Ovary (tissue), 7 donors: ENCODE measurements at regions not wholly inside any gene's neighbourhood (a gene's known extent, or its start where the extent isn't known, plus 50 kb on each side); places are given as distances from the start of the nearest gene placed in this dataset.

Experiments
- DNase-seq, 5 donors: peaks; one replicate each; pipeline ENCODE4 v3.0.0-alpha.2; 2019 to 2020
- H3K27ac ChIP-seq, 2 donors: fragments of 200-600 bp; one replicate each; pipeline versions ENCODE4 v1.5.1 to v1.8.0; 2019 to 2022
- H3K27me3 ChIP-seq: fragments of 200-600 bp; one replicate; pipeline ENCODE4 v1.8.0; 2022
- H3K36me3 ChIP-seq: fragments of 200-600 bp; sonication (generic); one replicate; pipeline ENCODE4 v1.5.1; 2019
- H3K4me1 ChIP-seq: one replicate; pipeline ENCODE4 v1.8.1; 2013; ENCODE audit warnings: mild to moderate bottlenecking, moderate library complexity; ENCODE audit not compliant: insufficient read depth
- H3K4me3 ChIP-seq: fragments of 200-600 bp; sonication (generic); one replicate; pipeline ENCODE4 v1.5.1; 2017
- H3K9me3 ChIP-seq, 2 donors: fragments of 200-600 bp in 1 of 2; sonication (generic) in 1 of 2; one replicate each; pipeline versions ENCODE4 v1.5.1 to v1.8.1; 2013 to 2019; ENCODE audit warnings: mild to moderate bottlenecking in 1 of 2, moderate library complexity in 1 of 2
- EP300 ChIP-seq: sonication (generic); formaldehyde crosslinking; IDR thresholded peaks from one replicate; pipeline ENCODE4 v1.6.1; 2017; ENCODE audit warnings: antibody characterized with exemption
- POLR2A ChIP-seq: fragments of 450-650 bp; IDR thresholded peaks from one replicate; pipeline ENCODE4 v1.6.1; 2017; ENCODE audit warnings: antibody characterized with exemption, mild to moderate bottlenecking, moderate library complexity
- WGBS, 3 donors: extraction: QIAGEN DNeasy Blood & Tissue Kit in 1 of 3; methylation state at CpG; one replicate each; pipeline versions ENCODE4 v1.1.5 to v1.1.7; 2013 to 2017; 5-methylcytosine and 5-hydroxymethylcytosine counted together
- intact Hi-C, 4 donors: fragments of 100-400 bp; cut with DNase I; formaldehyde crosslinking; loops; one replicate each; pipeline versions ENCODE4 v1.11.0 to v1.15.1; 2022 to 2023
- TF ChIP-seq, protein P1 (sequence below), 3 donors: fragments of 450-650 bp in 2 of 3; fragments of 200-600 bp in 1 of 3; IDR thresholded peaks; one replicate each; pipeline versions ENCODE4 v1.5.1 to v1.8.0; 2016 to 2022; ENCODE audit warnings: antibody characterized with exemption in 3 of 3, mild to moderate bottlenecking in 1 of 3
- donor health status: DM: no; HTN: no; CAD: no; lungs with moderate emphysema.
- donor health status: DM: no; HTN: no; CAD: no.
- donor health status: Bipolar disorder and iron deficiency.
- donor health status: DM: no; HTN: no; CAD: no.
- donor health status: DM: yes; HTN: yes; CAD: no.

DNA sequence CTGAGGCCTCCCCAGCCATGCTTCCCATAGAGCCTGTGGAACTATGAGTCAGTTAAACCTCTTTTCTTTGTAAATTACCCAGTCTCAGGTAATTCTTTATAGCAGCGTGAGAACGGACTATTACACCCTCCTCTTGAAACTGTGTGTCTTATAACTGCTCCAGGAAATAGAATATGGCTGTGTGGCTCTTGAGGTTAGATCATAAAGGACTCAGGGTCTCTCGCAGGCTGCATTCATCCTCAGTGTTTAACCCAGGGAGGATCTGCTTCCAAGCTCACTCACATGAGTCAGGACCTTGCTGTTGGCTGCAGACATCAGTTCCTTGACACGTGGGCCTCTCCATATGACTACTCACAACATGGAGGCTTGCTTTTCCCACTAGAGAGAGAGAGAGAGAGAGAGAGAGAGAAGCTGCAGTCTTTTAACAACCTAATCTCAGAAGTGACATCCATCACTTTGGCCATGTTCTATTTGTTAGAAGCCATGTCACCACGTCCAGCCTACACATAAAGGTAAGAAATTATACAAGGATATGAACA is 114.3 kb upstream of the UBE2E1 start:
- TF ChIP-seq, protein P1, sequence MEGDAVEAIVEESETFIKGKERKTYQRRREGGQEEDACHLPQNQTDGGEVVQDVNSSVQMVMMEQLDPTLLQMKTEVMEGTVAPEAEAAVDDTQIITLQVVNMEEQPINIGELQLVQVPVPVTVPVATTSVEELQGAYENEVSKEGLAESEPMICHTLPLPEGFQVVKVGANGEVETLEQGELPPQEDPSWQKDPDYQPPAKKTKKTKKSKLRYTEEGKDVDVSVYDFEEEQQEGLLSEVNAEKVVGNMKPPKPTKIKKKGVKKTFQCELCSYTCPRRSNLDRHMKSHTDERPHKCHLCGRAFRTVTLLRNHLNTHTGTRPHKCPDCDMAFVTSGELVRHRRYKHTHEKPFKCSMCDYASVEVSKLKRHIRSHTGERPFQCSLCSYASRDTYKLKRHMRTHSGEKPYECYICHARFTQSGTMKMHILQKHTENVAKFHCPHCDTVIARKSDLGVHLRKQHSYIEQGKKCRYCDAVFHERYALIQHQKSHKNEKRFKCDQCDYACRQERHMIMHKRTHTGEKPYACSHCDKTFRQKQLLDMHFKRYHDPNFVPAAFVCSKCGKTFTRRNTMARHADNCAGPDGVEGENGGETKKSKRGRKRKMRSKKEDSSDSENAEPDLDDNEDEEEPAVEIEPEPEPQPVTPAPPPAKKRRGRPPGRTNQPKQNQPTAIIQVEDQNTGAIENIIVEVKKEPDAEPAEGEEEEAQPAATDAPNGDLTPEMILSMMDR (IDR thresholded peaks at IDR 0.05): no peak
- TF ChIP-seq POLR2A (no peak), EP300 (no peak)
- DNase-seq: no peak
- intact Hi-C loops: no loop called here
- peaks cover 3% of the 10 kb centered on the region for H3K4me1 ChIP-seq
- H3K9me3 ChIP-seq: no peaks in the 10 kb centered on the region
- no peak overlapping the region for H3K4me3 ChIP-seq
- no peaks in the 10 kb centered on the region for H3K27me3 ChIP-seq
- WGBS, 3 donors: 85 to 92% (median 90%) methylated on average over 5 of the region's 5 CpGs
- no peaks in the 10 kb centered on the region for H3K36me3 ChIP-seq
- no peak overlapping the region for H3K27ac ChIP-seq

DNA sequence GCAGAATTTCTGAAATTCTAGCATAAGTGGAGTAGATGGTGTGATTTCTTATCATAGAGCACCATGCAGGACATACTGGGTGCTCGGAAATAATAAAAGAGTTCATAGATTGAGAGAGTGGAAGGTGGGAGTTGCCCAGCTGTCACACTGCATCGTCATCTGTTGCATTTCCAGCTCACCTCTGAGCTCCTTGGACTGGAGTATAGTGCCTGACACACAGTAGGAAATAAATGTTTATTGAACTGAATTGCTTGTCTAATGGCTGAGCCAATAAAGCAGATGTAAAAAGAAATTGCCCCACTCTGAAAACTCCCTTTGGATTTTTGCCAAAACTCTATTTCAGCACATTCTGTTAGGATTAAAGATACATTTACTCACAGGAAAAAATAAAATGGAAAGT is 108.9 kb upstream of the UBE2E1 start:
- Histone ChIP-seq H3K9me3 (no peaks in the 10 kb centered on the region), H3K4me3 (no peak overlapping the region), H3K27me3 (no peaks in the 10 kb centered on the region), H3K4me1 (no peaks in the 10 kb centered on the region), H3K27ac (no peak overlapping the region), H3K36me3 (no peaks in the 10 kb centered on the region)
- WGBS, 3 donors: 59 to 67% (median 65%) methylated on average over 2 of the region's 2 CpGs
- no peak for TF ChIP-seq EP300
- TF ChIP-seq, protein P1 (IDR thresholded peaks at IDR 0.05): no peak
- no peak for TF ChIP-seq POLR2A
- no peak for DNase-seq
- intact Hi-C loops: no loop called here

DNA sequence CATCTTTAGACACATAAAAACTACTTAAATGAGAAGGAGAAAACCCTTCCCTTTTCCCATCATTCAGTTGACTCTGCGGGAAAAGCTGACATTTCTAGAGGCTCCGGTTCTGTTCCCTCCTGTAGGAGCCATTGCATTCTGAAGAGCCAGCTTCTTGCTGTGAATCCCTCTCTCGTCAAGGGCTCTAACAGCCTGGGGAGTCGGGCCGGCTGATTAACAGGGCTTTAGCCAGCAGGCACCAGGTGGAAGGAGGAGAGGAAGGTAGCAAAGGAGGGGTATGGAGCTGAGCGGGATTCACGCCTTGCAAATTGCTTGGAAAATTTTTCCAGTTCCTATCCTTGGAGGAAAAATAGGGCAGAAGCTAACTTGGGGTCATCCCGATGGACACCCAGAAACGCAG is 108.3 kb upstream of the UBE2E1 start:
- Histone ChIP-seq H3K4me3 (no peak overlapping the region), H3K9me3 (no peaks in the 10 kb centered on the region), H3K27me3 (no peaks in the 10 kb centered on the region), H3K36me3 (no peaks in the 10 kb centered on the region), H3K27ac (no peak overlapping the region), H3K4me1 (no peaks in the 10 kb centered on the region)
- WGBS, 3 donors: 67 to 72% (median 68%) methylated on average over 9 of the region's 9 CpGs
- intact Hi-C loops: no loop called here
- no peak for DNase-seq
- TF ChIP-seq POLR2A (no peak), EP300 (no peak)
- TF ChIP-seq, protein P1 (IDR thresholded peaks at IDR 0.05): no peak

DNA sequence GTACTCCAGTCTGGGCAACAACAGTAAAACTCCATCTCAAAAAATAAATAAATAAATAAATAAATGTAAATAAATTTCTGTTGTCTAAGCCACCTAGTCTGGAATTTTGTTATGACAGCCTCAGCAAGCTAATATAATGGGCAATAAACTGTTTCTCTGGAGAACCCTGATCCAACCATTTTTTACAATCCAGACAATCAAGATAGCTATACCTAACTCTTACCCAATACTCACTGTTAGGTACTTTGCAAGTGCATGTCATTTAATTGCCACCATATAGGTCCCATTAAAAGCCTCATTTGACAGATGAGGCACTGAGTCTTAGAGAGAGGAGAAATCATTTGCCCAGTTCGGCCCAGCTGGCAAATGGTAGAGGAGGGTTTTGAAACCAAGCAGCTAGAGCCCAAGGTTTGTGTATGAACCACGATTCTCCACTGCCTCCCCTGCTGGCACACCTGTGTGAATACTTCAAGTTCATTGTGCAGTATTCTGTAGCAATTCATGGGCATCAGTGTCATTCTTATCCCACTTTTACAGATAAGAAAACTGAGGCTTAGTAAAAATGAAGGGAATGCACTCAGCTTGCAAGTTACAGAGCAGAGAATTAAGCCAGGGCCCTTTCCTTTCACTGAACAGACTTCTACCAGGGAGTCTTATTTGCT is 107.0 kb upstream of the UBE2E1 start:
- H3K27me3 ChIP-seq: no peaks in the 10 kb centered on the region
- DNase-seq: no peak
- H3K36me3 ChIP-seq: no peaks in the 10 kb centered on the region
- no peaks in the 10 kb centered on the region for H3K4me1 ChIP-seq
- no peak overlapping the region for H3K27ac ChIP-seq
- H3K9me3 ChIP-seq: no peaks in the 10 kb centered on the region
- TF ChIP-seq, protein P1 (IDR thresholded peaks at IDR 0.05): no peak
- TF ChIP-seq EP300: no peak
- TF ChIP-seq POLR2A: no peak
- intact Hi-C loops: no loop called here
- 69 to 83% (median 74%) methylated on average over 2 of the region's 2 CpGs for WGBS, 3 donors
- H3K4me3 ChIP-seq: no peak overlapping the region
